GM19463 (cell line): ENCODE measurements at regions not wholly inside any gene's neighbourhood (a gene's known extent, or its start where the extent isn't known, plus 50 kb on each side); places are given as distances from the start of the nearest gene placed in this dataset.
"Not testable (repeated sequence)": the region's sequence is repeated elsewhere in the genome, so short reads cannot be mapped to it uniquely, and the experiment has no call there.

Source experiments
- ATAC-seq: cut with Tn5 transposase; IDR thresholded peaks from one replicate; pipeline ENCODE4 v1.9.1; 2021; ENCODE audit warnings: mild to moderate bottlenecking, moderate library complexity; ENCODE audit not compliant: unreplicated experiment

DNA sequence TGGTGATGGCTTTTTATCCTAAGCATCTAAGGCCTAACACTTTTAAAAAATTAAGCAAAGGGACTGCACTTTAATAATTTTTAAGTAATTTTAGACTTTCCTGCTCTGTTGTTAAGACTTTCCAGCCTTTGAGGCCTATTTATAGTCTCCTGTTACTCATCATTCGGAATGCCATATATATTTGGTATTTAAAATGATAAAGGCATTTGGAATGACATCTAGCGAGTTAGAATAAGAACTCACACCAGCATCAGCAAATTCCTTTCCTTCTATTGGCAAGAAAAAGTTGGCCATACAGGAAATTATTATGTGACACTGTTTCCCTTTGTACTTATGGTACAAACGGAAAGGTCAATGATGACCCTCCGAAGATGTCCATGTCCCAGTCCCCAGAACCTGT is 88.1 kb upstream of the STMND1 start:
- no peak for ATAC-seq

DNA sequence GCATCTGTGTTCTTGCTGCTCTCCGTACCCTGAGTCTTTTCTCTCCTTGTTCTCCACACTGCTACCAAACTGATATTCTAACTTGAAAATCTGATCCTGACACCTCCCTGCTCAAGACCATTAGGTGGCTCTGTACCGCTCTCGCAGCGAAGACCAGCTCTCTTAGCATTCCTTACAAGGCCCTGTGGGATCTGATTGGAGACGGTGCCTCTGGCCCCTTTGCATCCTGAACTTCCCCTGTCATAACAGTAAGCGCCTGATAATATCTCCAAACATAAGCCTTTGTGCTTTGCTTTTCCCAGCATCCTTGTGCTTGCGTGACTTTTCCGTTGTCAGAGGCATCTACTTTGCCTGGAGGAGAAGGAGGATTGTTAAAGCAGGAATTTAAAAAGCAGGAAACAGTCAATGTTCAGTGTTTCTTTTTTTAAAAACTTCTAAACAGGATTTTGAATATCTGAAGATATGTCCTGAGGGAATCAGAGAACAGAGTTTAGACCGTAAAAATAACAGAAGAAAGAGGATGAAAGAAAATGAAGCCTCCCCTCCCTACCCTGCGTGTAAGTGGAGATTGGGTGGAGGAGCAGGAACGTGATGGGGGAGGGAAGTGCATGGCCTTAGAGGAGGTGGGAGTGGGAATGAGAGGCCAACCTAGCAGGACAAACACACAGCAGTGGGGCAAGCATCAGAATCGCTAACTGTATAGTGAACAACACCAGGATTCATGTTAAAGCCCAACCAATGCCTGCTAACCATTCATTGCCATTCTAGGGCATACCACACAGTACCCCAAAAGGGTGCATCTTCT is 89.2 kb upstream of the STMND1 start:
- ATAC-seq = no peak

DNA sequence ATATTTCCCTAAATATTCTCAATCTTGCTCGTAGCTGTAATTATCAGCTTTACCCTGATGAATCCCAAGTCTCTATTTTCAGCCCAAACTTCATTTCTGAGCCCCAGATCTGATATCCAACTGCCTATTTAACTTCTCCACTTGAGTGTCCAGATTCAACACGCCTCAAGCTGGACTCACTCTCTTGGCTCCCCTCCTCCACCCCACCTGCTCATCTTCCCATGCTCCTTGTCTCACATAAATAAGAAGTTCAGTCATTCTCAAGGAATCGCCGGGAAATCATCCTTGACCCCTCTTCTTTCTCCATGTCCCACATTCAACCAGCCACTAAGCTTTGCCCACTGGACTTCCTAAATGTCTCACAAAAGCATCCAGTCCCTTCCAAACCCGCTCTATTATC is 89.9 kb upstream of the STMND1 start:
- ATAC-seq = no peak

DNA sequence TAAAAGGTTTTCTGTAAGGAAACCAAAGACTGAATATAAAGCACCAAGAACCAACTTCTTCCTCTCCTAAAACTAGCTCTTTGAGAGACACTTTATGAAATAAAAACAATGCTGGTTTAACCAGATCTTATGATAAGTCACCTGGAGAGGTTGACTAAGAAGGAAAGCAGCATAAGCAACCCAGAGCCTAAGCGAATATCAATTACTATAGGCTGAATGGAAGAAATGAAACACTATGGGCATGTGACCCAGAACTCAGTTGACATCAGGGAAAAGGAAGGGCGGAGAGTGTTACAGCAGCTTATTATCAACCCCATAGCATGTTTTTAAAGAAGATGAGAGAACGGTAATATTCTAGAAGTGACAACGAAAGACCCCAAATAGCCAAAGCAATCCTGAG is 94.1 kb upstream of the STMND1 start:
- no peak for ATAC-seq

DNA sequence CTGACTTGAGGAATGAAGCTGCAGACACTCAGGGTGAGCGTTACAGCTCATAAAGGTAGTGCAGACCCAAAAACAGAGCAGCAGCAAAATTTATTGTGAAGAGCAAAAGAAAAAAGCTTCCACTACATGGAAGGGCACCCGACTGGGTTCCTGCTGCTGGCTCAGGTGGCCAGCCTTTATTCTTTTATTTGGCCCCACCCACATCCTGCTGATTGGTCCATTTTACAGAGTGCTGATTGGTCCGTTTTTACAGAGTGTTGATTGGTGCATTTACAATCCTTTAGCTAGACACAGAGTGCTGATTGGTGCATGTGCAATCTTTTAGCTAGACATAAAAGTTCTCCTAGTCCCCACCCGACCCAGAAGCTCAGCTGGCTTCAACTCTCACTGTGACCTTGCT is 95.3 kb upstream of the STMND1 start:
- no peak for ATAC-seq

DNA sequence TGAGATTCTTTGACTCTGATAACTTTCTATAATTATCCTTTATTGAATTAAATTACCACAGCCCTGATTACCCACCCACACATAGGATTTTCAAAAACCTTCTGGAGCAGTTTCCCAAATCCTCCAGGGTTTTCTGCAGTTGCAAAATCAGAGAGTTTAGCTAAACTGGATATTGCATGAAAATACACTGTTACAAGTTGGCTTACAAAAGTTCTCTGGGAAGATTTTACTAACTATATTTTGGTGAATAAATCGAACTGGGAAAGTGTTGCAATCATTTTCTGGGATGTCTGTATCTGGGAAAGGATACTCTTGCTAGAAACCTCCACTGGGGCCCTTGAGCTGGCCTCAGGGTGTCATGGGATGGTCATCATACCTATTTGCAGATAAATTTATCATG is 97.6 kb upstream of the STMND1 start:
- no peak for ATAC-seq

DNA sequence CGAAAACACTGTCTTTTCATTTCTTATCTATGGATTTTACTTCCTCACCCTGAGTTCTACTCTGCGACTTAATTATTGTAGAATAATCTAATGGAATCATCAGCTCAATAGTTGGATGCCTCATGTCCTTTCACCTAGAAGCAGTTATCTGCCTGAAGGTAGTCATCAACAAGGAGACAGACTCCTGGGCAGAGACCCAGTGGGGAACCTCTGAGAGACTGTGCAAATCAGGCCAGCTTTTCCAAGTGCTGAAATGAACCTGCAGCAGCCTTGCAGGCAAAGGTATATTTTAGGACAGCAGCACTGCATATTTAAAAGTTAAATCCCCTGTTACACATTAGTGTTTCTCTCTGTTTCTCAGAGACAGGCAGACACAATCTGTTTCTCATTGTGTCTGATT is 99.7 kb upstream of the STMND1 start:
- ATAC-seq = no peak

DNA sequence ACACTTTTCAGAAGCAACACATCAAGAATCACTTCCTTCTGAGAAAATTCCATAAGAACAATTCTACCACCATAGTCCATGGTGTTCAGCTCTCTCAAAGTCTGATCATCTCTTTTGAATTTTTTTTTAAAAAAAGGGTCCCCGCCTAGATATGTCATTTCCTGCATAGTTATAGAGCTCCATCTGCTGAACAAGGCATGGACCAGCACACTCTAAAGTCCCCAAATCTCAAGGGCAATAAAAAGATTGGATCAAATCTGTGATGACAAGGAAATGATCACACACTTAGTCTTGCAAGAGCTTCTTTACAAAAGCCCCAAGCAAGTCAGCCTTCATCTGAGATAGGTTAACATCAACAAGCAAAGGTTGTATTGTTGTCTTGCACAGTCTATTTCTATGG is 100.7 kb upstream of the STMND1 start:
- ATAC-seq = no peak

DNA sequence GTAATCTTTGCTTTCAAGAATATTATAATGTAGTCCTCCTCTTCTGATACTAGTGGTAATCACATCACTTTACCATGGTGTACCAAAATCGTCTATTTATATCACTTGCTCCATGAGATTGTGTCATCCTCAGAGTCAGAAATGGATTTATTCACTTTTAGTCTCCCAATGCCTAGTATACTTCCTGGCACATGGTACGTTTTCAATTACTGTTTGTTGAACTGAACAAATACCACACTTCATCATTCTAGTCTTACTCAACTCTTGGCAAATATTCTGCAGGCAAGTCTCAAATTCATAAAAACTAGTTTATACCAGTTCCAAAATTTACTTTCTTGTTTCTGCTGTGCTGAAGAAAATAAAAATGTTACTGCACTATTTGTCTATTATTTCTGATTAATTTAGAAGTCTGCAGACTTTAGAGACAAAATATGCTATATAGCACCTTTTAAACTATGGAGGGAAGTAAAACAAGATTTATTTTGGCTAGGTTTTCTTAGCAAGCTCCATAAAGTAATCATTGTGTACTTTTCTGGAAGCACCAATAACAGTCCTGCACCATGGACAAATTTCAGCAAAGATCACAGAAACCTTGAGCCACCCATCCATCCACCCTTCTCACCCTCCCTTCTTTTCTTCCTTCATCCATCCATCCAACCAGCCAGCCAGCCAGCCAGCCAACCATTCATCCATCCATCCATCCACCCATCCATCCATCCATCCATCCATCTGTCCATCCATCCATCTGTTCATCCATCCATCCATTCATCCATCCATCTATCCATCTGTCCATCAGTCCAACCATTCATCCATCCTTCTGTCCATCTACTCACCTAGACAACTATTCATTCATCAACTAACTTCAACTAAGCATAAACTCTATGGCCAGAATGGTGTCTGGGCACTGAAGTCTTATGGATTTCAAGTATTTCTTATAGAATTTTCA is 102.1 kb upstream of the STMND1 start:
- ATAC-seq = no peak

DNA sequence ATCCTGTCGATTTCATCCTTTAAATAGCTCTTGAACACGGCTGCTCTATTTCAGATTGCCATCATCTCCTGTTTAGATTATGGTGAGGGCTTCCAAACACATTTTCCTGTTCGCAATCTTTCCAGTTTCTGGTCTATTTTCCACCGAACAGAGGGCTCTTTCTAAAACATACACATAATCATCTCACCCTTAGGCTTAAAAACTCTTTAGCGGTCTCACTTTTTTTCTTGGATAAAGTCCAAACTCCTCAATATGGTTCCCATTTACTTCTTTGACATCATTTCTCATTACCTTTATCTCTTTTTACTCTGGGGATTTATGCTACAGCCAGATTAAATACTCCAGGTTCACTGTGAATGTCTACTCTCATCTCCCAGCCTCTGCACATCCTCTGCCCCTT is 103.4 kb upstream of the STMND1 start:
- ATAC-seq = no peak

DNA sequence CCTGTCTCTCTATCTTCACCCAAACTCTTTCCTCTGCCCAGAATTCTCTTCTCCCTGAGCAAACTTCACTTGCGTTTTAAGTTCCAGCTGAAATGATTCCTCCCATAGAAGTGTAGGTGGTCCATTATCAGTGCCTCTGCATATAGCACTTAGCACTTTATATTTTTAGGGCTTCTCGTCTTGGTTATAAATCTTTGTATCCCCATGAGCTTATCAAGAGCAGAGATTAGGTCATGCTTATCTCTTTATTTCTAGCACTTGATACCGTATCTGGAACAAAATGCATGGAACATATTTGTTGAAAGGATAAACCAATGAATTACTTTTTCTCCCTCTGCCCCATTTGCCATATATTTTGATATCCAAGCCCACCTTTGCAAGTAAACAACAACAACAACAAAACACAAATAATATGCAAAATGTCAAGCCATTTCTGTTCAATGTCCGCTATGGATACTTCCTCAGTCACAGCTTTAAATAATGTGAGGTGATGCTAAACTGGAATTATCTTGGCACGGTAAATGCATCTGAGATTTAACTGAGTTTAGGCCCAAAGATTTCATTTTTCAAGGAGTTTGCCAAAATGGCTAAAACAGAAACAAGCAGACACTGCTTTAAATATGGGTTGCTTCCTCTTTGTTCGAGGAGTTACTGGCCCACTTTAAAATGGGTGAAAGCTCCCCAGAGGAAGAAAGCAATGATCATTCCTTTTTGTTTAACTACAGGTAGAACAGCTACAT is 106.2 kb upstream of the STMND1 start:
- no peak for ATAC-seq

DNA sequence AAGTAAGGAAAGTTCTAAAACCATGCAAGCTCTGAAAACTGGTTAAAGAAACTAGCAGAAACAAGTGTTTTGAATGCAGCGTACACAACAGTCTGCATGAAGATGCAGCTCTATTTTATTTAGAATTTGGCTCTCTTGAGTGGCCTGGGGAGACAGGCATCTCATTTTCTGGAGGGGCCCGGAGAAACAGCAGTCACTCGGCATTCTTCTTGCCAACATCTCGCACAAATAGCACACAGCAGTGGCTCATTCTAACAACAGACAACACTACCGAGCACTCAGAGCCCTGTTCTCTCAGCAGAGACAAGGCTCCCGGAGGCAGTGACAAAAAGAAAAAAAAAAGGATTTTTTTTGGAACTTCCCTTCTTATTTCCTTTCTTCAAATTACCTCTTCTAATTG is 108.5 kb upstream of the STMND1 start:
- ATAC-seq = no peak

DNA sequence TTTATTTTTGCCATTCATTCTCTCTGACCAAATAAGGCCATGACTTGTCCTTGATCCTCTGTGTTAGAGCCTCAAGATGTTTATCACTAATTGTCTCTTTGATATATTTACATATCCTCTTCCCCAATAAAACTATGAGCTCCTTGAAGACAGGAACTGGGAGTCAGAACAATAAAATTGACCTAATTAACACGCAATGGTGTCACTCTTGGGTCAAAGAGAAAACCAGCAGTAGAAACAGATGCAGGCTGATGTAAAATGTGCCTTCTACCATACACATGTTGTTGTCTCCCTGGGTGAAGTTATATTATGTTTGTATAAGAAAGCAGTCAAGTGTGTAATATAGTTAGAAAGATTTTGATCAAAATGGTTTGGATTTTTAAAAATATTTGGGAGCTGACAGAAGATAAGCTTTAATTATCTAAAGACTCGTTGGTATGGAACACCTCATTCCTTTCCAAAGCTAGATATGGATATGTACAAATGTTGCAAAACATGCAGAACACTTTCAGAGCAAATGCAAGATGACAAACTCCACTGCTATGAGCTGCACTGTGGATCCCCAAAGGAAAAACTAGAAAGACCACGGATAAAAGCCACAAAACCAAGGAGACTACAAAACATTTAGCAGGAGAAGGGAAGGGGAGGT is 109.7 kb upstream of the STMND1 start:
- no peak for ATAC-seq

DNA sequence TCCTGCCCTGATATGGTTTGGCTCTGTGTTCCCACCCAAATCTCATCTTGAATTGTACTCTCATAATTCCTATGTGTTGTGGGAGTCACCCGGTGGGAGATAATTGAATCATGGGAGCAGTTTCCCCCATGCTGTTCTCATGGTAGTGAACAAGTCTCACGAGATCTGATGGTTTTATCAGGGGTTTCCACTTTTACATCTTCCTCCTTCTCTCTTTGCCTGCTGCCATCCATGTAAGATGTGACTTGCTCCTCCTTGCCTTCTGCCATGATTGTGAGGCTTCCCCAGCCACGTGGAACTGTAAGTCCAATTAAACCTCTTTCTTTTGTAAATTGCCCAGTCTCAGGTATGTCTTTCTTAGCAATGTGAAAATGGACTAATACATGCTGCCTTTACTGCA is 111.9 kb upstream of the STMND1 start:
- ATAC-seq = not testable (repeated sequence)

DNA sequence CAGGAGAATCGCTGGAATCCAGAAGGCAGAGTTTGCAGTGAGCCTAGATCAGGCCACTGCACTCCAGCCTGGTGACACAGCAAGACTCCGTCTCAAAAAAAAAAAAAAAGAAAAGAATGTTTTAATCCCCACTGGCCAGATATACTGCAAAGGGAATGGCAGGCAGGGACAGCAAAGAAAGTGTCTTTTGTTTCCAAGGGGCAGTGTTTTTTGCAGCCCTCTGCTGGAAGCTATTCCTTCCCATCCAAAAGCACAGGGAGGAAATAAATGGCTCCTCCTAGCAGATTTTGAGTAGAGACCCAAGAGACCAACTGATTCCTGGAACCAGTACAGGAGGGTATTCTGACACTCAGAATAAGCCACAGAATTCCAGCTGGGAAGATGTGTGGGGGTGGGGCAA is 112.5 kb upstream of the STMND1 start:
- ATAC-seq = no peak

DNA sequence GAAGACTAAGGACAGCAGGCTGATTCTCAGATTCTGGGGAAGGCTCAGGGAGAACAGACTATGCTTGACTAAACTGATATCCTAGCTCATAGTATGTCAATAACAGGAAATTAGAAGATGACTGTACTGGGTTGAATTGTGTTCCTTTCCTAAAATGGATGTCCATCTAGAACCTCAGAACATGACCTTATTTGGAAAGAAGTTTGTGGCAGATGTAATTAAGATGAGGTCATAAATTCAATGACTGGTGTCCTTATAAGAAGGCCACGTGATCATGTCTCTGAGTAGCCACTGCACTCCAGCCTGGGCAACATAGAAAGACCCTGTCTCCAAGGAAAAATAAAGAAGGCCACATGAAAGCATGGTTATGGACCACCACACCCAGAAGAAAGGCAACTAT is 113.9 kb upstream of the STMND1 start:
- no peak for ATAC-seq

DNA sequence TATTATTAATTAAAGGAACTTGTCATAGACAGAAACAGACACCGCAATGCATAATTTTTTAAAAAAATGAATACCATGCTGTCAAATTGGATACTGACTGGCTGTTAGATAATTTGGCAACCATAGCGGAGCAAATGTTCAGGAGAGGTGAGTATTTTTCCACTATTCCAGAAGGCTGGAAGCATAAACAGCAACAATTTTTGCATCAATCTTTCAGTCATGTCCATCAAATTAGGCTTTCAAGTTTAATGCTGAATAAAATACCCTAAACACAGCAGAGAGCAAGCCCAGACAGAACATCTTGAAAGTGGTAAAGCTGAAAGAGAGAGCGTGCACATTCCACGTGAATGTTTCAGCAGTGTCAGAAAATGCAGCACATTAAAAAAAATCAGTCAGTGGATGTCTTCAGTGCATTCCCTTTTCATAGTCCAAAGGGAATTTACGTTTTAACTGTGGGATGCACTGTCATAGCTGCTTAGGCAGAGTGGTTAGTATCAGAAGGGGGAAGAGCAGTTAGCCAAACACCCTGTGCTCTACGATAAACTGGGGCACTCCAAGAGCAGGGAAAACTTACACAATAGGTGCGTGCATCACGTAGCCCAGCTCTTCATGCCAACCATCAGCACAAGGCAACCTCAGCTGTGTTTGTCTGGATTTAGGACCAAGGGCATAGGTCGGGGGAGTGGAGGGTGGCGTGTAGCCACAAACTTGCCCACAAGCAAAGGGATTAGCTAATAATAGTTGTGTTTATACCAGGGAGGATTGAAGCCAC is 116.2 kb upstream of the STMND1 start:
- ATAC-seq = no peak

DNA sequence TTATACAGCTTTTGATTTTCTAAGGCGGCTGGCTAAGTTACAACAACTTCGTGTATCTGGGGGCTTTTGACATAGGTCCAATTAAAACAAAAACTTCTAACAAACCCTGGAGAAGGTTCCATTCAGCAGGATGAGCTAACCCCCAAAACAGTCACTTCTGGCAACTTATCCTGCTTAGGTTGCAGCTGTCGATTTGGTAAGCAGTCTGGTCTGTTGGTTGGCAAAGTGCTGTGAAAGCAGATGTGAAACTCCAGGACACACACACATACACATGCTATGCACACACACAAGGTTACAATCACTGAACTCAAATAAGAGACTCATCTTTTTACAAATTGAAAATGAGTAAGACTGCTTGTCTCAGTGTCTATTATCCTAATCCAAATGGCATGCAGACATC is 119.0 kb upstream of the STMND1 start:
- no peak for ATAC-seq

DNA sequence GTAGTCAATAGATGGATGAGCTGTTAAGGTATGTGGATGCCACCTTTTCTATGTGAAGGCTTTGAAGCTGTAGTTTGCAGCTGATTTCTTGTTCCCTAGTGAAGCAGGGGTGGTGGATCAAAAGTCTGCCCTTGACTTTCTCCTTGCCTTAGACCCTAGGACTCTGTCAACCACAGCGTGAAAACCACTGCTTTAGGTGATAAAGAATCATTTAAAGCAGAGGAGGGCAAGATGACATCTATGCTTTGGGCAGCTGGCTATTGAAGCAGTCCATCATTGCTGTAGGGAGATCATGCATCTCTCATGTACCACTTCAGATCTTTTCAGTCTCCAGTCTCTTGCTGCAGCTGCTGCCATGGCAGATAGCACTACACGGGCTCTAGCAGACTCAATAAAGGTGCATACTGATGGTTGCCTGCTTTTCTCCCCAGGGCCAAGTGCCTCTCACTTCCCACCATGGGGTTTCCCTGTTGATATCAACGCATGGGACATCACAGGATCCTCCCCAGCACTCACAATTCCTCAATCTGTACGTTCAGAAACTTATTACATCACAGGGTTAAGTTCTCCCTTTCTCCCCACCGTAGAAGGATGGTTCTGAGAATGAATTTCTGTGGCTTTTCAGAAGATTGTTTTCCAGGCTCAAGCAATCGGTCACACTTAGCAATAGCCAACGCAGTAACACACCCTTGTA is 122.0 kb upstream of the STMND1 start:
- no peak for ATAC-seq

DNA sequence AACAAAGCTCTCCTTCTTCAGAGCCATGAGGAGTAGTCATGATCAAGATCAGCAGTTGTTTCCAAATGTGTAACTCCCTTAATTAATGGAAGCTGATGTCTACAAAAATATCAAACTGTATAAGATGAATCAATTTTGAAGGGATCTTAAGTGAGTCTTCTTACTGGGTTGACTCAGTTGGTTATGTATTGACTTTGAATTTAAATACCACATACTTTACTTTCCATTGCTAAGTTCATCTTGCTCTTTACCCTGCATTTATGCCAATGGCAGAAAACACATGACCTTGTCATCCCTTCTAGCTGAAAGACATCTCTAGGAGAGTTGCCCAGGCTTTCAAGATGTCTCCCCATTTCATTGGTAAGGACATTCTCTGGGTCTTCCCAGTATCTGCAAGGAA is 123.2 kb upstream of the STMND1 start:
- no peak for ATAC-seq
